ENCODE measurements at regions not wholly inside any gene's neighbourhood (a gene's known extent, or its start where the extent isn't known, plus 50 kb on each side); places are given as distances from the start of the nearest gene placed in this dataset.

- Histone ChIP-seq H3K9me3 (ENCODE audit: low read length) (no peaks in the 10 kb centered on the region), H3K27me3 (ENCODE audit: insufficient read depth, low read length) (no peaks in the 10 kb centered on the region), H2AFZ (ENCODE audit: low read depth, low read length) (no peak overlapping the region), H3K36me3 (ENCODE audit: insufficient read depth, low read length) (no peaks in the 10 kb centered on the region), H3K4me3 (ENCODE audit: low read length) (no peak overlapping the region), H3K4me1 (ENCODE audit: insufficient read depth, low read length) (no peaks in the 10 kb centered on the region)
Observed at GRCh38 chr10:109393425-109393824, 529.9 kb downstream of the XPNPEP1 start.

GRCh38 chr10:109386921-109387320 is 536.4 kb downstream of the XPNPEP1 start:
- Histone ChIP-seq H3K4me1 (ENCODE audit: insufficient read depth, low read length) (no peaks in the 10 kb centered on the region), H3K9me3 (ENCODE audit: low read length) (no peaks in the 10 kb centered on the region), H3K36me3 (ENCODE audit: insufficient read depth, low read length) (no peaks in the 10 kb centered on the region), H2AFZ (ENCODE audit: low read depth, low read length) (no peak overlapping the region), H3K27me3 (ENCODE audit: insufficient read depth, low read length) (no peaks in the 10 kb centered on the region), H3K4me3 (ENCODE audit: low read length) (no peak overlapping the region)

GRCh38 chr10:109386101-109386500 is 537.2 kb downstream of the XPNPEP1 start:
- H3K4me1 ChIP-seq (ENCODE audit: insufficient read depth, low read length), result no peaks in the 10 kb centered on the region
- H2AFZ ChIP-seq (ENCODE audit: low read depth, low read length), result no peak overlapping the region
- H3K36me3 ChIP-seq (ENCODE audit: insufficient read depth, low read length), result no peaks in the 10 kb centered on the region
- no peak overlapping the region for H3K4me3 ChIP-seq (ENCODE audit: low read length)
- no peaks in the 10 kb centered on the region for H3K27me3 ChIP-seq (ENCODE audit: insufficient read depth, low read length)
- H3K9me3 ChIP-seq (ENCODE audit: low read length), result no peaks in the 10 kb centered on the region

- no peaks in the 10 kb centered on the region for H3K27me3 ChIP-seq (ENCODE audit: insufficient read depth, low read length)
- H3K4me1 ChIP-seq (ENCODE audit: insufficient read depth, low read length), result no peaks in the 10 kb centered on the region
- no peak overlapping the region for H2AFZ ChIP-seq (ENCODE audit: low read depth, low read length)
- no peaks in the 10 kb centered on the region for H3K36me3 ChIP-seq (ENCODE audit: insufficient read depth, low read length)
- no peaks in the 10 kb centered on the region for H3K9me3 ChIP-seq (ENCODE audit: low read length)
- no peak overlapping the region for H3K4me3 ChIP-seq (ENCODE audit: low read length)
Observed at GRCh38 chr10:109379186-109379585, 544.1 kb downstream of the XPNPEP1 start.

- no peak overlapping the region for H3K4me3 ChIP-seq (ENCODE audit: low read length)
- H3K27me3 ChIP-seq (ENCODE audit: insufficient read depth, low read length), result no peaks in the 10 kb centered on the region
- no peak overlapping the region for H2AFZ ChIP-seq (ENCODE audit: low read depth, low read length)
- H3K36me3 ChIP-seq (ENCODE audit: insufficient read depth, low read length), result no peaks in the 10 kb centered on the region
- H3K4me1 ChIP-seq (ENCODE audit: insufficient read depth, low read length), result no peaks in the 10 kb centered on the region
- no peaks in the 10 kb centered on the region for H3K9me3 ChIP-seq (ENCODE audit: low read length)
Observed at GRCh38 chr10:109374215-109374614, 549.1 kb downstream of the XPNPEP1 start.

GRCh38 chr10:109359316-109359715 is 564.0 kb downstream of the XPNPEP1 start:
- no peak overlapping the region for H2AFZ ChIP-seq (ENCODE audit: low read depth, low read length)
- no peaks in the 10 kb centered on the region for H3K36me3 ChIP-seq (ENCODE audit: insufficient read depth, low read length)
- H3K4me1 ChIP-seq (ENCODE audit: insufficient read depth, low read length), result no peaks in the 10 kb centered on the region
- H3K9me3 ChIP-seq (ENCODE audit: low read length), result no peaks in the 10 kb centered on the region
- no peaks in the 10 kb centered on the region for H3K27me3 ChIP-seq (ENCODE audit: insufficient read depth, low read length)
- no peak overlapping the region for H3K4me3 ChIP-seq (ENCODE audit: low read length)

GRCh38 chr10:109358325-109358724 is 565.0 kb downstream of the XPNPEP1 start:
- H3K36me3 ChIP-seq (ENCODE audit: insufficient read depth, low read length), result no peaks in the 10 kb centered on the region
- no peak overlapping the region for H3K4me3 ChIP-seq (ENCODE audit: low read length)
- H3K9me3 ChIP-seq (ENCODE audit: low read length), result no peaks in the 10 kb centered on the region
- H2AFZ ChIP-seq (ENCODE audit: low read depth, low read length), result no peak overlapping the region
- no peaks in the 10 kb centered on the region for H3K27me3 ChIP-seq (ENCODE audit: insufficient read depth, low read length)
- no peaks in the 10 kb centered on the region for H3K4me1 ChIP-seq (ENCODE audit: insufficient read depth, low read length)

GRCh38 chr10:109348324-109348723 is 575.0 kb downstream of the XPNPEP1 start:
- no peak overlapping the region for H3K4me3 ChIP-seq (ENCODE audit: low read length)
- H3K36me3 ChIP-seq (ENCODE audit: insufficient read depth, low read length), result no peaks in the 10 kb centered on the region
- no peaks in the 10 kb centered on the region for H3K4me1 ChIP-seq (ENCODE audit: insufficient read depth, low read length)
- H3K9me3 ChIP-seq (ENCODE audit: low read length), result no peaks in the 10 kb centered on the region
- no peak overlapping the region for H2AFZ ChIP-seq (ENCODE audit: low read depth, low read length)
- H3K27me3 ChIP-seq (ENCODE audit: insufficient read depth, low read length), result no peaks in the 10 kb centered on the region

GRCh38 chr10:109343293-109343692 is 580.0 kb downstream of the XPNPEP1 start:
- H3K4me1 ChIP-seq (ENCODE audit: insufficient read depth, low read length), result no peaks in the 10 kb centered on the region
- no peaks in the 10 kb centered on the region for H3K27me3 ChIP-seq (ENCODE audit: insufficient read depth, low read length)
- no peak overlapping the region for H2AFZ ChIP-seq (ENCODE audit: low read depth, low read length)
- no peak overlapping the region for H3K4me3 ChIP-seq (ENCODE audit: low read length)
- no peaks in the 10 kb centered on the region for H3K36me3 ChIP-seq (ENCODE audit: insufficient read depth, low read length)
- H3K9me3 ChIP-seq (ENCODE audit: low read length), result no peaks in the 10 kb centered on the region

GRCh38 chr10:109341986-109342385 is 581.3 kb downstream of the XPNPEP1 start:
- Histone ChIP-seq H3K27me3 (ENCODE audit: insufficient read depth, low read length) (no peaks in the 10 kb centered on the region), H2AFZ (ENCODE audit: low read depth, low read length) (no peak overlapping the region), H3K9me3 (ENCODE audit: low read length) (no peaks in the 10 kb centered on the region), H3K4me3 (ENCODE audit: low read length) (no peak overlapping the region), H3K36me3 (ENCODE audit: insufficient read depth, low read length) (no peaks in the 10 kb centered on the region), H3K4me1 (ENCODE audit: insufficient read depth, low read length) (no peaks in the 10 kb centered on the region)

- Histone ChIP-seq H3K4me1 (ENCODE audit: insufficient read depth, low read length) (no peaks in the 10 kb centered on the region), H3K27me3 (ENCODE audit: insufficient read depth, low read length) (no peaks in the 10 kb centered on the region), H3K4me3 (ENCODE audit: low read length) (no peak overlapping the region), H3K9me3 (ENCODE audit: low read length) (no peaks in the 10 kb centered on the region), H3K36me3 (ENCODE audit: insufficient read depth, low read length) (no peaks in the 10 kb centered on the region), H2AFZ (ENCODE audit: low read depth, low read length) (no peak overlapping the region)
Observed at GRCh38 chr10:109328001-109328400, 595.3 kb downstream of the XPNPEP1 start.

- no peaks in the 10 kb centered on the region for H3K27me3 ChIP-seq (ENCODE audit: insufficient read depth, low read length)
- no peaks in the 10 kb centered on the region for H3K36me3 ChIP-seq (ENCODE audit: insufficient read depth, low read length)
- no peaks in the 10 kb centered on the region for H3K9me3 ChIP-seq (ENCODE audit: low read length)
- no peaks in the 10 kb centered on the region for H3K4me1 ChIP-seq (ENCODE audit: insufficient read depth, low read length)
- no peak overlapping the region for H2AFZ ChIP-seq (ENCODE audit: low read depth, low read length)
- H3K4me3 ChIP-seq (ENCODE audit: low read length), result no peak overlapping the region
Observed at GRCh38 chr10:109327266-109327665, 596.0 kb downstream of the XPNPEP1 start.

GRCh38 chr10:109324721-109325120 is 598.6 kb downstream of the XPNPEP1 start:
- Histone ChIP-seq H3K9me3 (ENCODE audit: low read length) (no peaks in the 10 kb centered on the region), H2AFZ (ENCODE audit: low read depth, low read length) (no peak overlapping the region), H3K36me3 (ENCODE audit: insufficient read depth, low read length) (no peaks in the 10 kb centered on the region), H3K4me3 (ENCODE audit: low read length) (no peak overlapping the region), H3K27me3 (ENCODE audit: insufficient read depth, low read length) (no peaks in the 10 kb centered on the region), H3K4me1 (ENCODE audit: insufficient read depth, low read length) (no peaks in the 10 kb centered on the region)

- no peaks in the 10 kb centered on the region for H3K27me3 ChIP-seq (ENCODE audit: insufficient read depth, low read length)
- H3K9me3 ChIP-seq (ENCODE audit: low read length), result no peaks in the 10 kb centered on the region
- no peak overlapping the region for H3K4me3 ChIP-seq (ENCODE audit: low read length)
- H2AFZ ChIP-seq (ENCODE audit: low read depth, low read length), result no peak overlapping the region
- H3K36me3 ChIP-seq (ENCODE audit: insufficient read depth, low read length), result no peaks in the 10 kb centered on the region
- no peaks in the 10 kb centered on the region for H3K4me1 ChIP-seq (ENCODE audit: insufficient read depth, low read length)
Observed at GRCh38 chr10:109317746-109318366, 605.5 kb downstream of the XPNPEP1 start.
